Adrenal gland (tissue), 9 donors: ENCODE measurements at regions not wholly inside any gene's neighbourhood (a gene's known extent, or its start where the extent isn't known, plus 50 kb on each side); places are given as distances from the start of the nearest gene placed in this dataset.

Experiments
- DNase-seq, 7 donors: peaks; one replicate each; pipeline ENCODE4 v3.0.0-alpha.2; 2019 to 2020
- H3K27ac ChIP-seq, 5 donors: fragments of 200-600 bp; sonication (generic) in 4 of 5; 1 replicate in 3 of 5; 2 replicates in 2 of 5; pipeline versions ENCODE4 v1.5.1 to v1.8.0; 2016 to 2020; ENCODE audit warnings: mild to moderate bottlenecking in 1 of 5
- H3K27me3 ChIP-seq: fragments of 200-600 bp; 2 replicates; pipeline ENCODE4 v1.8.0; 2021
- H3K36me3 ChIP-seq, 2 donors: fragments of 200-600 bp; replicated peaks in 1 of 2; 1 replicate in 1 of 2; 2 replicates in 1 of 2; pipeline versions ENCODE4 v1.5.1 to v1.8.0; 2018 to 2022
- H3K4me1 ChIP-seq, 2 donors: fragments of 200-600 bp; replicated peaks in 1 of 2; 1 replicate in 1 of 2; 2 replicates in 1 of 2; pipeline versions ENCODE4 v1.5.1 to v1.8.0; 2018 to 2021
- H3K4me3 ChIP-seq, 4 donors: fragments of 200-600 bp; sonication (generic) in 3 of 4; one replicate each; pipeline ENCODE4 v1.5.1; 2016 to 2018
- H3K9me3 ChIP-seq, 3 donors: fragments of 200-600 bp; sonication (generic) in 1 of 3; replicated peaks in 1 of 3; 1 replicate in 2 of 3; 2 replicates in 1 of 3; pipeline versions ENCODE4 v1.5.1 to v1.8.0; 2016 to 2021
- CTCF ChIP-seq, 6 experiments: fragments of 450-650 bp in 4 of 6; fragments of 200-600 bp in 2 of 6; sonication (generic) in 1 of 6; IDR thresholded peaks; 1 replicate in 5 of 6; 2 replicates in 1 of 6; pipeline versions ENCODE4 v1.5.1 to v1.8.0; 2016 to 2021; ENCODE audit warnings: antibody characterized with exemption in 6 of 6, mild to moderate bottlenecking in 2 of 6, moderate library complexity in 1 of 6
- POLR2A ChIP-seq, 2 donors: fragments of 450-650 bp; IDR thresholded peaks; one replicate each; pipeline ENCODE4 v1.6.1; 2017; ENCODE audit warnings: antibody characterized with exemption in 2 of 2, mild to moderate bottlenecking in 2 of 2, moderate library complexity in 1 of 2
- WGBS, 4 donors: extraction: QIAGEN DNeasy Blood & Tissue Kit in 2 of 4; methylation state at CpG; one replicate each; pipeline versions ENCODE4 v1.1.5 to v1.1.7; 2013 to 2017; 5-methylcytosine and 5-hydroxymethylcytosine counted together
- intact Hi-C, 2 donors: fragments of 100-400 bp; cut with DNase I; formaldehyde crosslinking; loops; one replicate each; pipeline versions ENCODE4 v1.14.1 to v1.15.0; 2022 to 2023
- donor health status: healthy with polysubstance abuse.
- donor health status: Bipolar disorder and iron deficiency.
- donor health status: DM: yes; HTN: yes; CAD: no.
- donor health status: DM: no; HTN: no; CAD: no.
- donor health status: DM: no; HTN: no; CAD: no.

- H3K27me3 ChIP-seq: no peaks in the 10 kb centered on the region
- no peak for DNase-seq
- no peaks in the 10 kb centered on the region for H3K9me3 ChIP-seq
- WGBS, 4 donors: 52 to 67% (median 59%) methylated on average over 2 of the region's 2 CpGs
- no peaks in the 10 kb centered on the region for H3K36me3 ChIP-seq
- no peak overlapping the region for H3K4me3 ChIP-seq
- TF ChIP-seq POLR2A (IDR thresholded peaks at IDR 0.05) (no peak), CTCF (IDR thresholded peaks at IDR 0.05) (no peak)
- H3K27ac ChIP-seq: no peak overlapping the region
- intact Hi-C loops: no loop called here
- no peaks in the 10 kb centered on the region for H3K4me1 ChIP-seq
Observed at GRCh38 chr10:8273749-8274148, 219.3 kb downstream of the GATA3 start.

- H3K27ac ChIP-seq: no peak overlapping the region
- no peaks in the 10 kb centered on the region for H3K4me1 ChIP-seq
- no peak for DNase-seq
- 66 to 77% (median 74%) methylated on average over 7 of the region's 7 CpGs for WGBS, 4 donors
- intact Hi-C loops: no loop called here
- H3K36me3 ChIP-seq: no peaks in the 10 kb centered on the region
- no peaks in the 10 kb centered on the region for H3K9me3 ChIP-seq
- H3K27me3 ChIP-seq: no peaks in the 10 kb centered on the region
- no peak overlapping the region for H3K4me3 ChIP-seq
- TF ChIP-seq CTCF (IDR thresholded peaks at IDR 0.05) (no peak), POLR2A (IDR thresholded peaks at IDR 0.05) (no peak)
Observed at GRCh38 chr10:8275911-8276310, 221.4 kb downstream of the GATA3 start.

GRCh38 chr10:8278099-8278498, 223.6 kb downstream of the GATA3 start:
- intact Hi-C loops: no loop called here
- Histone ChIP-seq H3K9me3 (no peaks in the 10 kb centered on the region), H3K36me3 (no peaks in the 10 kb centered on the region), H3K27me3 (no peaks in the 10 kb centered on the region), H3K4me1 (no peaks in the 10 kb centered on the region), H3K4me3 (no peak overlapping the region), H3K27ac (no peak overlapping the region)
- no peak for DNase-seq
- no peak for TF ChIP-seq POLR2A (IDR thresholded peaks at IDR 0.05)
- no peak for TF ChIP-seq CTCF (IDR thresholded peaks at IDR 0.05)
- whole genome bisulfite sequencing, 4 donors: 68 to 86% (median 76%) methylated on average over 4 of the region's 4 CpGs

GRCh38 chr10:8279598-8279997, 225.1 kb downstream of the GATA3 start:
- H3K36me3 ChIP-seq: no peaks in the 10 kb centered on the region
- no peaks in the 10 kb centered on the region for H3K27me3 ChIP-seq
- H3K27ac ChIP-seq: no peak overlapping the region
- H3K4me3 ChIP-seq: no peak overlapping the region
- TF ChIP-seq CTCF (IDR thresholded peaks at IDR 0.05): no peak
- no peak for TF ChIP-seq POLR2A (IDR thresholded peaks at IDR 0.05)
- intact Hi-C loops: no loop called here
- 60 to 68% (median 64%) methylated on average over 2 of the region's 2 CpGs for WGBS, 4 donors
- no peaks in the 10 kb centered on the region for H3K9me3 ChIP-seq
- DNase-seq: no peak
- H3K4me1 ChIP-seq: no peaks in the 10 kb centered on the region
